Astrocyte (in vitro differentiated cells and primary cell): ENCODE measurements at regions not wholly inside any gene's neighbourhood (a gene's known extent, or its start where the extent isn't known, plus 50 kb on each side); places are given as distances from the start of the nearest gene placed in this dataset.
"Not testable (repeated sequence)": the region's sequence is repeated elsewhere in the genome, so short reads cannot be mapped to it uniquely, and the experiment has no call there.

ENCODE experiments used
- DNase-seq: peaks from one replicate; pipeline ENCODE4 v3.0.0-alpha.2; 2010; ENCODE audit warnings: low read depth
- FAIRE-seq: peaks from 2 replicates; lab custom pipeline; 2011; peaks lifted over from hg19 to GRCh38; lab: Jason Lieb, UNC
- H2AFZ ChIP-seq: 2 replicates; pipeline ENCODE4 v1.6.0; 2012; ENCODE audit warnings: low read depth, low read length, inconsistent platforms
- H3K27ac ChIP-seq: 2 replicates; pipeline ENCODE4 v1.5.1; 2011; ENCODE audit warnings: low read depth, low read length, inconsistent platforms
- H3K27me3 ChIP-seq: 2 replicates; pipeline ENCODE4 v1.6.0; 2011; ENCODE audit warnings: low read length, inconsistent platforms; ENCODE audit not compliant: insufficient read depth
- H3K36me3 ChIP-seq: 2 replicates; pipeline ENCODE4 v1.5.1; 2011; ENCODE audit warnings: low read length, inconsistent platforms; ENCODE audit not compliant: insufficient read depth
- H3K4me1 ChIP-seq: 2 replicates; pipeline ENCODE4 v1.5.1; 2011; ENCODE audit warnings: low read length, inconsistent platforms; ENCODE audit not compliant: insufficient read depth
- H3K4me2 ChIP-seq: 2 replicates; pipeline ENCODE4 v1.6.0; 2012; ENCODE audit warnings: low read length, inconsistent platforms
- H3K4me3 ChIP-seq: 2 replicates; pipeline ENCODE4 v1.5.1; 2011; ENCODE audit warnings: low read depth, mild to moderate bottlenecking, low read length, inconsistent platforms; ENCODE audit not compliant: insufficient read depth
- H3K79me2 ChIP-seq: 2 replicates; pipeline ENCODE4 v1.6.0; 2012; ENCODE audit warnings: mild to moderate bottlenecking, low read length, inconsistent platforms; ENCODE audit not compliant: insufficient read depth
- H3K9ac ChIP-seq: 2 replicates; pipeline ENCODE4 v1.6.0; 2012; ENCODE audit warnings: mild to moderate bottlenecking, low read length, inconsistent platforms
- H3K9me3 ChIP-seq: 2 replicates; pipeline ENCODE4 v1.5.1; 2012; ENCODE audit warnings: low read depth, mild to moderate bottlenecking, low read length, inconsistent platforms; ENCODE audit not compliant: insufficient read depth
- H4K20me1 ChIP-seq: 2 replicates; pipeline ENCODE4 v1.6.0; 2012; ENCODE audit warnings: low read length, inconsistent platforms; ENCODE audit not compliant: insufficient read depth
- H3K27ac Mint-ChIP-seq: one replicate; pipeline ENCODE4 v1.8.0; 2021; ENCODE audit warnings: mild to moderate bottlenecking, mixed read lengths; ENCODE audit not compliant: unreplicated experiment
- H3K27me3 Mint-ChIP-seq: one replicate; pipeline ENCODE4 v1.8.0; 2021; ENCODE audit warnings: low read depth, mixed read lengths; ENCODE audit not compliant: unreplicated experiment
- H3K36me3 Mint-ChIP-seq: one replicate; pipeline ENCODE4 v1.8.0; 2021; ENCODE audit warnings: low read depth, mixed read lengths; ENCODE audit not compliant: unreplicated experiment
- H3K4me1 Mint-ChIP-seq: one replicate; pipeline ENCODE4 v1.8.0; 2021; ENCODE audit warnings: low read depth, mixed read lengths; ENCODE audit not compliant: unreplicated experiment
- H3K4me3 Mint-ChIP-seq: one replicate; pipeline ENCODE4 v1.8.0; 2021; ENCODE audit warnings: mild to moderate bottlenecking, moderate library complexity, mixed read lengths; ENCODE audit not compliant: unreplicated experiment
- H3K9me3 Mint-ChIP-seq: one replicate; pipeline ENCODE4 v1.8.0; 2021; ENCODE audit warnings: mild to moderate bottlenecking, mixed read lengths; ENCODE audit not compliant: unreplicated experiment
- CTCF ChIP-seq: IDR thresholded peaks from 2 replicates; pipeline ENCODE4 v1.5.1; 2011; ENCODE audit warnings: low read depth, mild to moderate bottlenecking, inconsistent platforms, low read length, moderate library complexity; ENCODE audit not compliant: insufficient read depth
- EZH2 ChIP-seq: IDR thresholded peaks from 2 replicates; pipeline ENCODE4 v1.6.1; 2012; ENCODE audit warnings: mild to moderate bottlenecking, low read length, inconsistent platforms; ENCODE audit not compliant: insufficient read depth

GRCh38 chr11:33434294-33434693 is 177.1 kb downstream of the HIPK3 start:
- no peak for TF ChIP-seq CTCF
- no peak for TF ChIP-seq EZH2
- FAIRE-seq: no peak

GRCh38 chr11:33428435-33428834 is 171.3 kb downstream of the HIPK3 start:
- H3K4me1 ChIP-seq, H3K4me1 Mint-ChIP-seq, H3K9me3 ChIP-seq, H3K4me3 ChIP-seq, H3K4me3 Mint-ChIP-seq, H3K27ac Mint-ChIP-seq, H3K27me3 Mint-ChIP-seq, FAIRE-seq, H3K27ac ChIP-seq, H3K4me2 ChIP-seq, H3K27me3 ChIP-seq, H2AFZ ChIP-seq, H3K36me3 ChIP-seq, DNase-seq, H3K9ac ChIP-seq: not testable (repeated sequence)
- peaks cover 20% of the 10 kb centered on the region for H3K36me3 Mint-ChIP-seq
- Histone ChIP-seq H3K79me2 (peaks cover 66% of the 10 kb centered on the region), H4K20me1 (peaks cover 41% of the 10 kb centered on the region)
- peaks cover 17% of the 10 kb centered on the region for H3K9me3 Mint-ChIP-seq

More at GRCh38 chr11:33434294-33434693, 177.1 kb downstream of the HIPK3 start:
- Histone ChIP-seq H3K4me1 (no peaks in the 10 kb centered on the region), H3K27me3 (no peaks in the 10 kb centered on the region), H3K4me3 (no peak overlapping the region), H3K27ac (no peak overlapping the region), H3K36me3 (no peaks in the 10 kb centered on the region), H2AFZ (no peak overlapping the region), H3K4me2 (no peak overlapping the region), H4K20me1 (peaks cover 6% of the 10 kb centered on the region), H3K9ac (no peak overlapping the region), H3K9me3 (no peaks in the 10 kb centered on the region), H3K79me2 (peaks cover 19% of the 10 kb centered on the region)
- no peak overlapping the region for H3K27ac Mint-ChIP-seq
- no peaks in the 10 kb centered on the region for H3K4me1 Mint-ChIP-seq
- no peak for DNase-seq
- no peaks in the 10 kb centered on the region for H3K27me3 Mint-ChIP-seq
- H3K36me3 Mint-ChIP-seq: peaks cover 19% of the 10 kb centered on the region
- no peak overlapping the region for H3K4me3 Mint-ChIP-seq
- peaks cover 19% of the 10 kb centered on the region for H3K9me3 Mint-ChIP-seq

GRCh38 chr11:33420959-33421566 is 163.9 kb downstream of the HIPK3 start:
- TF ChIP-seq CTCF (no peak), EZH2 (no peak)
- no peaks in the 10 kb centered on the region for H3K9me3 ChIP-seq
- H4K20me1 ChIP-seq: peaks cover 38% of the 10 kb centered on the region
- H3K4me3 ChIP-seq: no peak overlapping the region
- no peaks in the 10 kb centered on the region for H3K9me3 Mint-ChIP-seq
- no peaks in the 10 kb centered on the region for H3K4me1 Mint-ChIP-seq
- peaks cover 85% of the 10 kb centered on the region for H3K79me2 ChIP-seq
- H3K27me3 Mint-ChIP-seq: no peaks in the 10 kb centered on the region
- H3K4me3 Mint-ChIP-seq: no peak overlapping the region
- H3K27me3 ChIP-seq: no peaks in the 10 kb centered on the region
- no peak overlapping the region for H3K4me2 ChIP-seq
- FAIRE-seq (no peak), DNase-seq (no peak)
- no peak overlapping the region for H3K9ac ChIP-seq
- H3K36me3 Mint-ChIP-seq: no peaks in the 10 kb centered on the region
- H3K27ac Mint-ChIP-seq: no peak overlapping the region
- no peak overlapping the region for H2AFZ ChIP-seq
- H3K36me3 ChIP-seq: no peaks in the 10 kb centered on the region
- no peaks in the 10 kb centered on the region for H3K4me1 ChIP-seq
- no peak overlapping the region for H3K27ac ChIP-seq
